Body of pancreas (tissue), 4 donors: ENCODE measurements at regions not wholly inside any gene's neighbourhood (a gene's known extent, or its start where the extent isn't known, plus 50 kb on each side); places are given as distances from the start of the nearest gene placed in this dataset.

Source experiments
- ATAC-seq: fragments of 150-250 bp; one replicate; pipeline ENCODE4 v1.9.1; 2016
- DNase-seq, 4 donors: peaks; one replicate each; pipeline ENCODE4 v3.0.0-alpha.2; 2019
- H3K27ac ChIP-seq, 4 donors: fragments of 200-600 bp; sonication (generic); 1 replicate in 3 of 4; 2 replicates in 1 of 4; pipeline versions ENCODE4 v1.5.1 to v1.6.1; 2016 to 2019; ENCODE audit warnings: mild to moderate bottlenecking in 1 of 4, mixed read lengths in 1 of 4, moderate library complexity in 1 of 4
- H3K27me3 ChIP-seq, 2 donors: fragments of 200-600 bp; sonication (generic); one replicate each; pipeline ENCODE4 v1.6.0; 2016; ENCODE audit warnings: mild to moderate bottlenecking in 1 of 2
- H3K36me3 ChIP-seq, 2 donors: fragments of 200-600 bp; sonication (generic); replicated peaks in 1 of 2; 2 replicates each; pipeline ENCODE4 v1.5.1; 2016; ENCODE audit warnings: low read depth in 2 of 2; ENCODE audit not compliant: insufficient read depth in 1 of 2
- H3K4me1 ChIP-seq: fragments of 200-600 bp; sonication (generic); one replicate; pipeline ENCODE4 v1.6.0; 2016
- H3K4me3 ChIP-seq, 2 donors: fragments of 200-600 bp; sonication (generic); 1 replicate in 1 of 2; 2 replicates in 1 of 2; pipeline ENCODE4 v1.5.1; 2016 to 2019
- H3K9me3 ChIP-seq, 3 donors: fragments of 200-600 bp; sonication (generic); 1 replicate in 2 of 3; 2 replicates in 1 of 3; pipeline ENCODE4 v1.5.1; 2016
- POLR2A ChIP-seq, 3 donors: fragments of 450-650 bp; IDR thresholded peaks; one replicate each; pipeline ENCODE4 v1.6.1; 2016; ENCODE audit warnings: antibody characterized with exemption in 3 of 3, mild to moderate bottlenecking in 2 of 3
- WGBS, 2 donors: methylation state at CpG; one replicate each; pipeline ENCODE4 v1.1.5; 2017; 5-methylcytosine and 5-hydroxymethylcytosine counted together
- intact Hi-C: fragments of 100-400 bp; cut with DNase I; formaldehyde crosslinking; loops from one replicate; pipeline ENCODE4 v1.15.1; 2023
- TF ChIP-seq, protein P1 (sequence below), 7 experiments: fragments of 450-650 bp in 4 of 7; fragments of 200-600 bp in 3 of 7; sonication (generic) in 3 of 7; IDR thresholded peaks; one replicate each; pipeline ENCODE4 v1.5.1; 2016 to 2019; ENCODE audit warnings: antibody characterized with exemption in 7 of 7

DNA sequence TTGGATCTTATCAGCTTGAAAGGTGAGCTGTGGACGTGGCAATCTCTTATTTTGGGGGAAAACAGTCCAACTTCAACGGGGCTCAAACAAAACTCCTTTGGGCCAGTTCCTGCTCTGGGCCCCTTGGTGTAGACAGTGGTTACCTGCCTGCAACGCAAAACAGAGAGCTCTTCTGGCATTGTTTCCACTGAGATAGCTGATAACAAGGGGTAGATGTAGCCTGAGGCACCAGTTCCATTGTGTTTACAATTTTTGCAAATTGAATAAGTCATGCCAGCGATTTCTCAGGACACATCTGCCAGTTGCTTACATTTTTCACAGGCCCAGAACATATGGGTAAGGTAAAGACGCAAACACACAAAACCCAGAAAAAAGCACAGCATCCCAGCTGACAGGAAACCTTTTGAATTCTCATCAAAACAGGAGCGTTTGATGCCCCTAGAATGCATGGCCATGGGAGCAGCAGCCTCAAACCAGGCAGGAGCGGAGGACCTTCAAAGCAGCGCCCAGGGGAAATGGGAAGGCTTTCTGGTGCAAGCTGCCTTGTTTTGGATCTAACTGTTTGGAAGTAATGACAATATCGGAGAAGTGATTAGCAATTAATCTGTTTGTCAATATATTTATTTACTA lies 259.7 kb downstream of the AACS start:
- intact Hi-C loops: no loop called here
- TF ChIP-seq POLR2A (IDR thresholded peaks at IDR 0.05): no peak
- TF ChIP-seq, protein P1, sequence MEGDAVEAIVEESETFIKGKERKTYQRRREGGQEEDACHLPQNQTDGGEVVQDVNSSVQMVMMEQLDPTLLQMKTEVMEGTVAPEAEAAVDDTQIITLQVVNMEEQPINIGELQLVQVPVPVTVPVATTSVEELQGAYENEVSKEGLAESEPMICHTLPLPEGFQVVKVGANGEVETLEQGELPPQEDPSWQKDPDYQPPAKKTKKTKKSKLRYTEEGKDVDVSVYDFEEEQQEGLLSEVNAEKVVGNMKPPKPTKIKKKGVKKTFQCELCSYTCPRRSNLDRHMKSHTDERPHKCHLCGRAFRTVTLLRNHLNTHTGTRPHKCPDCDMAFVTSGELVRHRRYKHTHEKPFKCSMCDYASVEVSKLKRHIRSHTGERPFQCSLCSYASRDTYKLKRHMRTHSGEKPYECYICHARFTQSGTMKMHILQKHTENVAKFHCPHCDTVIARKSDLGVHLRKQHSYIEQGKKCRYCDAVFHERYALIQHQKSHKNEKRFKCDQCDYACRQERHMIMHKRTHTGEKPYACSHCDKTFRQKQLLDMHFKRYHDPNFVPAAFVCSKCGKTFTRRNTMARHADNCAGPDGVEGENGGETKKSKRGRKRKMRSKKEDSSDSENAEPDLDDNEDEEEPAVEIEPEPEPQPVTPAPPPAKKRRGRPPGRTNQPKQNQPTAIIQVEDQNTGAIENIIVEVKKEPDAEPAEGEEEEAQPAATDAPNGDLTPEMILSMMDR (IDR thresholded peaks at IDR 0.05): no peak
- Histone ChIP-seq H3K4me3 (no peak overlapping the region), H3K27me3 (no peaks in the 10 kb centered on the region), H3K4me1 (no peaks in the 10 kb centered on the region), H3K27ac (no peak overlapping the region), H3K9me3 (peaks cover 0 to 4% (median 0%) of the 10 kb centered on the region in 3 donors), H3K36me3 (no peaks in the 10 kb centered on the region)
- ATAC-seq: no peak
- 49 to 53% methylated on average over 9 of the region's 9 CpGs for WGBS, 2 donors
- no peak for DNase-seq

DNA sequence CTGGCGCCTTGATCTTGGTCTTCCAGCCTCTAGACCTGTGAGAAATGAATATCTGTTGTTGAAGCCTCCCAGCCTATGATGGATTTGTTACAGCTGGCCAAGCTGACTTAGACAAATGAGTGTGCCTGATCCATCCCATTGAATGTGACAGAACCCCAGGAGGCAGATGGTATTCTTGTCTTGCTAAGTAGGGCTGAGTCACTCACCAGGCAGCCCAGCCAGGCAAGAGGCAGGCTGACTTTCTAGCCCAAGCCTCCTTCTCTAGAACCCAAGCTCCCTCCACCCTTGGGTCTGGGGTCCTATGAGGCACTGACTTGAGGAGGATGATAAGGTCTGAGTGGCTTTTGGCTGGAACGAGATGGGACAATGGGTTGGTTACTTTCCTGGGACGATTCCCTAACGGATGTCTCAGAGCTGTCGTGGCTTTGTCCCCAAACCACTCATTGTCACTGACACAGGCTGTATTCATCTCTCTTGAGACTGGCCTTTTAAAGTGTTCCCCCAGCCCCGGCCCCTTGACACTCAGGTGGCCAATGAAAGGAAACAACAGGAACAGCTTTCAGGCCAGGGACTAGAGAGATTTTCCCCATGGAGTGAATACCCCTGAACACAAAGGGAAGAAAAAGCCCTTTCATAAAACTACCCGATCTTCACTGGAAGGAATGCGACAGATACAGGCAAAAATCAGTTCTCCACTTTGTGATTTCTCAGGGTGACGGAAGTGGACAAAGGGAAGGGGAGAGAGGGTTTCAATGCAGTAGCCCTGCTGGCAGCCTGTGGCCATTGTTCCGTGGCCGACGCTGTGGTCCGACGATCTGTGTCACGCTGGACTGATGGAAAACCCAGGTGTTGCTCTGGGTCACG lies 264.2 kb downstream of the AACS start:
- 54 to 64% methylated on average over 10 to 16 of the region's 16 CpGs for WGBS, 2 donors
- H3K4me1 ChIP-seq: peaks cover 9% of the 10 kb centered on the region
- TF ChIP-seq, protein P1 (IDR thresholded peaks at IDR 0.05): no peak
- TF ChIP-seq POLR2A (IDR thresholded peaks at IDR 0.05): no peak
- H3K36me3 ChIP-seq: no peaks in the 10 kb centered on the region
- intact Hi-C loops: no loop called here
- H3K27ac ChIP-seq: no peak overlapping the region
- no peaks in the 10 kb centered on the region for H3K27me3 ChIP-seq
- no peak for ATAC-seq
- H3K4me3 ChIP-seq: no peak overlapping the region
- no peak for DNase-seq
- peaks cover 0 to 4% (median 0%) of the 10 kb centered on the region in 3 donors for H3K9me3 ChIP-seq

GRCh38 chr12:125330645-125331341 lies 265.6 kb downstream of the AACS start:
- Histone ChIP-seq H3K27me3 (no peaks in the 10 kb centered on the region), H3K9me3 (peaks cover 0 to 4% (median 0%) of the 10 kb centered on the region in 3 donors), H3K36me3 (no peaks in the 10 kb centered on the region), H3K4me3 (no peak overlapping the region), H3K27ac (no peak overlapping the region), H3K4me1 (peaks cover 9% of the 10 kb centered on the region)
- ATAC-seq (peak; percentile 66), DNase-seq (peak; percentile 54 to 72 (median 60))
- intact Hi-C loops: no loop called here
- WGBS, 2 donors: 0 to 2% methylated on average over 14 to 24 of the region's 30 CpGs
- TF ChIP-seq, protein P1 (IDR thresholded peaks at IDR 0.05): peak; percentile 64 to 94 (median 82)
- no peak for TF ChIP-seq POLR2A (IDR thresholded peaks at IDR 0.05)

DNA sequence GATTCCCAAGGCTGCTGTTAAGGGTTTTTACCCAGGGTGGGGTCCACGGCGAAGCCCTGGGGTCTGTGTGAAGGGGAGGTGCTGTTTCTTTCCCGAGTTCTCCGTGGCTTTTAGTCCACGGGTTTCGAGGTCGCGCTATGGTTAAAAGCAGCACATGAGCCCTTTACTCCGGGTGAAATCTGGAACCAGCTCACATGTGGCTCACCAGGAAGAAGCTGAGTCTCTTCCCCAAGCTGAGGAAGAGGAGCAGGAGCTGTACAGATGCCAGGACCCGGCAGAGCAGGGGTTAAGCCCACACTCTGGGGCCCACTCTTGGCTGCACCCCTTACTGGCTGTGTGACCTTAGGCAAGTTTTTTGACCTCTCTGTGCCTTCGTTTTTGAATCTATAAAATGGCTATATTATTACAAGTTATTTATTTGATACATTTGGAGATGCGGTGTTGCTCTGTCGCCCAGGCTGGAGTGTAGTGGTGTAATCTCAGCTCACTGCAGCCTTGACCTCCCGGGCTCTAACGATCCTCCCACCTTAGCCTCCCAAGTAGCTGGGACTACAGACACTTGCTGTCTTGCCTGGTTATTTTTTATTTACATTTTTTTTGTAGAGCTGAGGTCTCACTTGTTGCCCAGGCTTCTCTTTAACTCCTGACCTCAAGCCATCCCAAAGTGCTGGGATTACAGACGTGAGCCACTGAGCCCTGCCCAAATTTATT lies 266.3 kb downstream of the AACS start:
- intact Hi-C loops: no loop called here
- Histone ChIP-seq H3K27ac (no peak overlapping the region), H3K27me3 (no peaks in the 10 kb centered on the region), H3K9me3 (peaks cover 0 to 4% (median 0%) of the 10 kb centered on the region in 3 donors), H3K36me3 (no peaks in the 10 kb centered on the region), H3K4me3 (no peak overlapping the region), H3K4me1 (peaks cover 9% of the 10 kb centered on the region)
- WGBS, 2 donors: 26 to 30% methylated on average over 16 of the region's 16 CpGs
- no peak for TF ChIP-seq POLR2A (IDR thresholded peaks at IDR 0.05)
- TF ChIP-seq, protein P1 (IDR thresholded peaks at IDR 0.05): no peak
- ATAC-seq: no peak
- DNase-seq: no peak
